Stimulated activated CD4-positive, alpha-beta T cell treated with anti-CD3 and anti-CD28 coated beads, TNF-alpha, amount 100 ng/mL, for 24 hours (primary cell): ENCODE measurements at regions not wholly inside any gene's neighbourhood (a gene's known extent, or its start where the extent isn't known, plus 50 kb on each side); places are given as distances from the start of the nearest gene placed in this dataset.
"Not testable (repeated sequence)": the region's sequence is repeated elsewhere in the genome, so short reads cannot be mapped to it uniquely, and the experiment has no call there.

ENCODE experiments used
- DNase-seq, 3 experiments: peaks; one replicate each; pipeline ENCODE4 v3.0.0-alpha.2; 2020; ENCODE audit warnings: low read depth in 3 of 3

- no peak for DNase-seq
These were observed 476.1 kb upstream of the RBFOX1 start for GRCh38 chr16:6856578-6856977.

DNA sequence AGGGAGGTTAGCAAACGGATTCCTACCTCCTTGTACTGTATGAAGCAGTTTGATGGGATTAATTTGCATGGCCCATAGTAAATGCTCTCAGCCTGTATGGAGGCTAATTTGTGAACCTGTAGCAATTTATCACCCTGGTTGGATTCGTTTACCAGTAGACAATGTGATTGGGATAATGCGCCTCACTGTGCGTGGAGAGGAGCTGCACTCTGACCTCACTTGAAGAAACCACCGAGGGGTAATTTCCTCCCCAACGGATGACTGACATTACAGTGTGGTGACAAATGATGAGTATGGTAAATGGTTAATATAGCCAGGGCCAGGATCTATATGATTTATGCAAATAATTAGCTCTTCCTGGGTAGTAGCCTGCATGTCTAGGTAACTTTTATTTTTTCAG is 479.1 kb upstream of the RBFOX1 start:
- no peak for DNase-seq

DNA sequence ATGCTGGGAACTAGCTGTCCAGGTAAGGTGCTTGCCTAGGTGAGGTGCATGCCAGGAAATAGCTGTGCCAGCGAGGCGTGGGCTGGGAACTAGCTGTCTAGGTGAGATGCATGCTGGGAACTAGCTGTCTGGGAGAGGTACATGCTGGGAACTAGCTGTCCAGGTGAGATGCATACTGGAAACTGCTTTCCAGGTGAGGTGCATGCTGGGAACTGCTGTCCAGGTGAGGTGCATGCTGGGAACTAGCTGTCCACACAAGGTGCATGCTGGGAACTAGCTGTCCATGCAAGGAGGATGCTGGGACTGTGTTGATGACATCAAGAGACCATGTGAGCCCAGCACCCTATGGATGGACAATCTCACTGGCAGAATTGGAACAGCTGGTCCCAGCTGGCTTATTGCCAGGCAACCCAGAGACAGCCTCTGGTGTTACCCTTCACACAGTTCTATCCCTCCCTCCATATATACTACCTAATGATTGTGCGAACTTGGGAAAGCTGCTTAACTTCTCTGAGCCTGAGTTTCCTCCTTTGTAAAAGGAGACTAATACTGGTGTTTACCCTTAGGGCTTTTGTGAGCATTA is 479.9 kb upstream of the RBFOX1 start:
- DNase-seq = no peak

GRCh38 chr16:6846452-6846851 is 486.2 kb upstream of the RBFOX1 start:
- no peak for DNase-seq

GRCh38 chr16:6841392-6841791 is 491.3 kb upstream of the RBFOX1 start:
- DNase-seq = no peak

DNA sequence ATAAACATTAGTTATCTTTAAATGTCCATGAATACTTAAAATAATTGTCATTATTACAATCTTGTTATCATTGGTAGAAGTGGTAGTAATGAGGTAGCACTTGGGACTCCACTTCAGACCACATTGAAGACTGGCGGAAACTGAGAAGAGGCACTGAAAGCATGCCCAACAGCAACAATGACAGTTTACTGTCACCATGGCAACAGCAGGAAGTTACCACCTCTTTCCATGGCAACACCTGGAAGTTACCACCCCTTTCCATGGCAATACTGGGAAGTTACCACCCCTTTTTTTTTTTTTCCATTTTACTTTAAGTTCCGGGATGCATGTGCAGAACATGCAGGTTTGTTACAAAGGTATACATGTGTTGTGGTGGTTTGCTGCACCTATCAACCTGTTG is 494.9 kb upstream of the RBFOX1 start:
- DNase-seq = no peak

DNA sequence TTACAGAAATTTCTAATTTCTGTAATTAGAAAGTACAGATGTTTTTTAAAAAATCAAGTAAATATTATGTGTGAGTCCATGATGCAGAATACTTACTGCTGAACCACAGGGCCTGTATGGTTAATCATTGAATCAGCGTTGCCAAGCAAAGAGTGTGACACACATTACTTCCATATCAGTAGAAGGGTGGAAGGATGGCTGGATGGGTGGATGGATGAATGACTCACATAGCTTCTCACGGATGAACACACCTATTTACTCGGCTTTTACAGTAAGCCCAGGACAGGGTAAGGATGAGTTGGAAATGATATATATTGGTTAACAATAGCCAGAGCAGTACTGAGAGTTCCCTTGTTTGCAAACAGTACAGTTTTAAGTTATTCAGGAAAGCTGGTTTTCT is 495.9 kb upstream of the RBFOX1 start:
- DNase-seq = no peak

DNA sequence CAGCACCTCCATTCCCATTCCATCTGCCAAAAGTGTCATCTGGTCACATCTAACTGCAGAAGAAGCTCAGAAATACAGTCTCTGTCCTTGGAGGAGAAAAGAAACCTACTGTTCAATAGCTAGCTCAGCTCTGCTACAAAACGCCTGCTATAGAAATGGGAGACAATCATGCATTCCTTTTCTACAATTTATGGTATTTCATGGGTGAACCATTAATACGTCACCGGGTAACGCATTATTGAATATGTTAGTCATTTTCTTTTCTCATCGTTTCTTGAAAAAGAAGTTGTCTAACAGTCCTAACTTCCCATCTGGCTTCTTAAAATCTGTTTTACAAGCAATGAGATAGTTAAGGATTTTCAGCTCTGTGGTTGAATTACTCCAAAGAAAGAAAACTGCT is 496.7 kb upstream of the RBFOX1 start:
- DNase-seq = no peak

- no peak for DNase-seq
These were observed 497.1 kb upstream of the RBFOX1 start for GRCh38 chr16:6835516-6835915.

GRCh38 chr16:6828690-6829089 is 504.0 kb upstream of the RBFOX1 start:
- no peak for DNase-seq

- no peak for DNase-seq
These were observed 504.7 kb upstream of the RBFOX1 start for GRCh38 chr16:6827931-6828330.

- no peak for DNase-seq
These were observed 505.4 kb upstream of the RBFOX1 start for GRCh38 chr16:6827267-6827666.

DNA sequence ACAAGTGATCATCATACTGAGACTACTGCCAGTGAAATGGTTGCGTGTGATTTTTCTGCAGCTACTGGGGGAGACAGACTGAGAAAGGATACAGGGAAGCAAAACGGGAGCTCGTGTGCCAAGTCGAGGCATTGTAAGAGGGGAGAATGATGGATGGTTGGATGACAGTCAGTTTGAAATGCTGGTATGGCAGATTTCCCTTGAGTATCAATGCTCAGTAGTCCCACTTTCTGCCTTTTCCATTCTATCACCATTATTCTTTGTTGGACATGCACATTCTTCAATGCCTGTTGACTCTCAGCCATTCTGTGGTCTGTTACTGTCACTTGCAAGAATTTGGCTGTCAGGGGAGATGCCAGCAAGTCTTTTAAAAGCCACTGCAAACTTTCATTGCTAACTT is 510.6 kb upstream of the RBFOX1 start:
- DNase-seq = no peak

GRCh38 chr16:6804461-6804860 is 528.2 kb upstream of the RBFOX1 start:
- no peak for DNase-seq

- no peak for DNase-seq
These were observed 529.5 kb upstream of the RBFOX1 start for GRCh38 chr16:6803176-6803575.

- no peak for DNase-seq
These were observed 535.4 kb upstream of the RBFOX1 start for GRCh38 chr16:6797223-6797622.

DNA sequence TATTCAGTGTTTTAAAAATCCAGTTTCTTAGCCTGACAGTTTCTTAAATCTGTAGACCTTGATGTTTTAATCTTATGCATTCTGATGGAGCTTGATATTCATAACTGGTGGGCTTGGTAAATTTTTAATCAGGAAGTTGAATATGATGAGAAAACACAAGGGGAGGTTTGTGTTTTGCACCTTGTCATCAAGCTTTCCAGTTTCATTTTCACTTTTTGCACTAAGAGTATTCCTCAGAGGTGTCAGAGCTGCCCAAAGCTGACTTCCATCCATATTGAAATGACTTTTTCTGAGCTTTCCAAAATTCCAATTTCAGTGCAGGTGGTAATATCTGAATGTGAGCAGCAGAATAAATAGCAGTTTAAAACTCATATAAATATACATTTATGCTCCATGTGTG is 555.0 kb upstream of the RBFOX1 start:
- no peak for DNase-seq

- DNase-seq = no peak
These were observed 556.9 kb upstream of the RBFOX1 start for GRCh38 chr16:6775712-6776111.

- no peak for DNase-seq
These were observed 560.7 kb upstream of the RBFOX1 start for GRCh38 chr16:6771956-6772355.

GRCh38 chr16:6753553-6753952 is 579.1 kb upstream of the RBFOX1 start:
- DNase-seq = no peak

DNA sequence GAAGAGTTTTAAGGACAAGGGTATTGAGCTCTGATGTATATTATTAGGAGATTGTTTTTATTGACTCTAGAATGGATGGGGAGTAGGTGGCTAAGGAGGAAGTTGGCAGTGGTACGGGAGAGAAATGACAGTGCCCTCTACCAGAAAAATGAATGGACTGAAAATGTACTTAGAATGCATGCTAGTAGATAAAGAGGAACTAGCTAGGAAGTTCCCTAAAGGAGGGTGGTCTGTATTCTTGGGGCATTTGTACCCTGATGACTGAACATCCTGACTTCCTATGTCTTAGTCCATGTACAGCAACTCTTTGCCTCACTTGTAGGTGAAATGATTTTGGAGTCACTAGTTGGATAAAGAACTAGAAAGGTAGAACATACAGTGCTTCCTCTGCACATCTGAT is 581.5 kb upstream of the RBFOX1 start:
- no peak for DNase-seq

GRCh38 chr16:6749698-6750097 is 582.9 kb upstream of the RBFOX1 start:
- DNase-seq = no peak

DNA sequence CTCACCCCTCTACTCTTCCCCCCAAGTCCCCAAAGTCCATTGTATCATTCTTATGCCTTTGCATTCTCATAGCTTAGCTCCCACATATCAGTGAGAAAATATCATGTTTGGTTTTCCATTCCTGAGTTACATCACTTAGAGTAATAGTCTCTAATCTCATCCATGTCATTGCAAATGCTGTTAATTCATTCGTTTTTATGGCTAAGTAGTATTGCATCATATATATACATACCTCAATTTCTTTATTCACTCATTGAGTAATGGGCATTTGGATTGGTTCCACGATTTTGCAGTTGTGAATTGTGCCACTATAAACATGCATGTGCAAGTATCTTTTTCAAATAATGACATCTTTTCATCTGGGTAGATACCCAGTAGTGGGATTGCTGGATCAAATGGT is 596.3 kb upstream of the RBFOX1 start:
- not testable (repeated sequence) for DNase-seq

GRCh38 chr16:6735631-6736030 is 597.0 kb upstream of the RBFOX1 start:
- DNase-seq = no peak

DNA sequence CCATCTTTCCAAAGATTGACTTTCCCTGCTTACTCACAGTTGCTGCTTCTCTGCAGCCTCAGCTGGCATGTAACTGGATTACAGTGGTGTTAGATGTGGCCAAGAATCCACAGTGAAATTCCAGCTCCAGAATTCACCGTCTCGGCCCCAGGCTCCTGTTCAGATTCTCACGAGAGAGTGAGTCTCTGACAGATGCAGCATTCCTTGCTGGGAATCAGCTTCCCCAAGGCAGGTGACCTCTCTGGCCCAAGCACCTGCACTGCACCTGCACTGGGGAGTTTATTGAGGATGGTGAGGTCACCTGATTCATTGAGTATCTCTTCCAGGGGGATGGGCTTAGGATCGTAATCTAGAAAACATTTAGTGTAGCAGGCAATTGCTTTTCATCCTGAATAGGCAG is 600.5 kb upstream of the RBFOX1 start:
- no peak for DNase-seq
